ENCODE measurements at regions not wholly inside any gene's neighbourhood (a gene's known extent, or its start where the extent isn't known, plus 50 kb on each side); places are given as distances from the start of the nearest gene placed in this dataset.
A peak's percentile ranks its signal among the peaks of the same experiment; 100 is the strongest.

DNA sequence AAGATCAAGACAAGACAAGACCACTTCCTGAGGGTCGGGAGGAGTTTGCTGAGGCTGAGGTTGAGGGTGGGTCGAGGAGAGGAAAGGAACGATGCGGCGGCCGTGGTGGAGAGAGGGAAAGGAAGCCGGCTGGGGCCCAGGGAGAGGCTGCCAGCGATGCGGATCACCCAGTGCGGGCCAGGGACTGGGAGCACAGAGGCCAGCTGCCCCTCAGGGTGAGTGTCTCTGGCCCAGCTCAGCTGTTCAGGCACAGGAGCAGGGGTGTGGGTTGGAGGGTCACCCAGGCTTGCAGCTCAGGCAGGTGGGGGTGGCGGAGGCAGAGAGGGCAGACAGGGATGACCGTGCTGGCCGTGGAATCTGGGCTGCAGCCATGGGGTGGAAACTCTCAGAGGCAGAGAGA lies 99.5 kb downstream of the FGF18 start:
- in situ Hi-C loops (cut with HindIII; ENCODE audit: extremely low pct_ligation_motif_present, low pct_unique_long_range_greater_than_20kb), result no loop called here
- ATAC-seq (0 out of 3 replicates have a peak, but pooled peaks have one; percentile 24), FAIRE-seq (no peak), DNase-seq (ENCODE audit: low spot score) (no peak)
- WGBS (ENCODE audit: low lambda C conversion rate), result 15% methylated on average over 12 of the region's 13 CpGs
- no peaks in the 10 kb centered on the region for H3K36me3 ChIP-seq (replicated peaks in 1 of 2; ENCODE audit: control insufficient read depth in 1 of 2, insufficient read depth in 2 of 2, low read length in 2 of 2)
- ChIA-PET POLR2A (no interaction called here), CTCF (ENCODE audit: low intra/inter-chr PET ratio, low total read pairs) (no interaction called here)
- no peak overlapping the region for H3K27ac ChIP-seq (ENCODE audit: extremely low read length, insufficient read depth, low read length)
- no peaks in the 10 kb centered on the region for H3K9me3 ChIP-seq (ENCODE audit: low read length)
- BruUV-seq (replicated peaks), result no TSS peak
- H3K79me2 ChIP-seq (ENCODE audit: insufficient read depth, low read length), result no peaks in the 10 kb centered on the region
- no peaks in the 10 kb centered on the region for H4K20me1 ChIP-seq (ENCODE audit: insufficient read depth, low read length)
- no peak for TF ChIP-seq SIX4 (CRISPR knock-in tag; IDR thresholded peaks at IDR 0.05)
- no peak for TF ChIP-seq ZNF605 (CRISPR knock-in tag; IDR thresholded peaks at IDR 0.05)
- no peak for TF ChIP-seq FOXO1 (CRISPR knock-in tag; IDR thresholded peaks at IDR 0.05)
- no peak for TF ChIP-seq ZNF788 (CRISPR knock-in tag; IDR thresholded peaks at IDR 0.05; ENCODE audit: borderline replicate concordance)
- TF ChIP-seq, protein P1, sequence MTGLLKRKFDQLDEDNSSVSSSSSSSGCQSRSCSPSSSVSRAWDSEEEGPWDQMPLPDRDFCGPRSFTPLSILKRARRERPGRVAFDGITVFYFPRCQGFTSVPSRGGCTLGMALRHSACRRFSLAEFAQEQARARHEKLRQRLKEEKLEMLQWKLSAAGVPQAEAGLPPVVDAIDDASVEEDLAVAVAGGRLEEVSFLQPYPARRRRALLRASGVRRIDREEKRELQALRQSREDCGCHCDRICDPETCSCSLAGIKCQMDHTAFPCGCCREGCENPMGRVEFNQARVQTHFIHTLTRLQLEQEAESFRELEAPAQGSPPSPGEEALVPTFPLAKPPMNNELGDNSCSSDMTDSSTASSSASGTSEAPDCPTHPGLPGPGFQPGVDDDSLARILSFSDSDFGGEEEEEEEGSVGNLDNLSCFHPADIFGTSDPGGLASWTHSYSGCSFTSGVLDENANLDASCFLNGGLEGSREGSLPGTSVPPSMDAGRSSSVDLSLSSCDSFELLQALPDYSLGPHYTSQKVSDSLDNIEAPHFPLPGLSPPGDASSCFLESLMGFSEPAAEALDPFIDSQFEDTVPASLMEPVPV (CRISPR knock-in tag; IDR thresholded peaks at IDR 0.05), result no peak
- H3K9ac ChIP-seq (ENCODE audit: insufficient read depth, low read depth, low read length), result no peak overlapping the region
- no peak overlapping the region for H2AFZ ChIP-seq (ENCODE audit: low read length)
- H3K4me2 ChIP-seq (ENCODE audit: low read depth, low read length), result no peak overlapping the region
- no peak overlapping the region for H3K4me3 ChIP-seq (replicated peaks in 1 of 3; ENCODE audit: insufficient read depth in 1 of 3, low read depth in 2 of 3, low read length in 3 of 3)
- intact Hi-C loops (cut with micrococcal nuclease; ENCODE audit: unreplicated experiment), result no loop called here
- H3K27me3 ChIP-seq (ENCODE audit: control insufficient read depth in 1 of 2, insufficient read depth in 2 of 2, low read length in 2 of 2), result peaks cover 7 to 32% of the 10 kb centered on the region in 2 experiments; a peak in 4 of 5 replicates
- no peaks in the 10 kb centered on the region for H3K4me1 ChIP-seq (ENCODE audit: insufficient read depth, low read length)

DNA sequence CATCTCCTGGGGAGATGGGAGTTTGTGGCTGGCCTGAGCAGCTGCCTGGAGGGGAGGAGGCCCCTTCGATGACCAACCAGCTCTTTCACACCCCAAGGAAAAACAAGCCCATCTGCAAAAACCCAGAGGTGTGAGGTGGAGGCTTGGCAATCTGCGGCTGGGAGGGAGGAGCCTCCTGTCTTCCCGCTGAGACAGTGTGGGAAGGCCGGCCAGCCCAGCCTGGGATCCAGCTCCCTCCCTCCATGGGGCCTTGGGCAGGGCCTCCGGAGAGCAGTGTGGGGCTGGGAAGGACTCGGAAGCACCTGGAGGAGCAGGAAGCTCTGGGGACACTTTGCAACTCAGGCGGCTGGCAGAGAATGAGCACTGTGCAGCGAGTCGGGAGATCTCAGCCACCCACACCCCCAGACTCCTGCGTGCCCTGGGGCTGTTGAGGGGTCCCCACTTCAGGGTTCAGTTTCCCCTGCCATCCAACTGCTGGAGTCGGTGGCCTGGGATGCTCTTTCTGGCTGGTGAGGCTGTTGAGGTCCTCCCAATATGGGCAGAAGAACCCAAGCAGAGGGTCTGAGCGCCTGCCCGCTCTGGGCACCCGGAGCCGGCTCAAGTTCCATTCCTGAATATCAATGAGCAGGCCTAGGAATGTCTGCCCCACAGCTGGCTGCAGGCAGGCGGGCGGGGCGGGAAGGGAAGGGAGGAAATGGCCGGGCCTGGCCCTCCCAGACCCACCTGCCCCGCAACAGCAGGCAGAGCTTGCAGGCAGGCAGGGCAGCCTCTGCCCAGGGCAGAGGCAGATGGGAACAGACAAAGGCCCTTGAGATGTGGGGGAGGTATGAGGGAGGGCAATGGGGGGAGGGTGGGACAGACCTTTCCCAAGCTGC lies 101.1 kb downstream of the FGF18 start:
- no peak overlapping the region for H3K9ac ChIP-seq (ENCODE audit: insufficient read depth, low read depth, low read length)
- no peak overlapping the region for H3K27ac ChIP-seq (ENCODE audit: extremely low read length, insufficient read depth, low read length)
- TF ChIP-seq ARHGAP35 (CRISPR knock-in tag; IDR thresholded peaks at IDR 0.05; ENCODE audit: borderline replicate concordance) (no peak), ZNF136 (CRISPR knock-in tag; IDR thresholded peaks at IDR 0.05; ENCODE audit: low read depth) (no peak), ZKSCAN1 (IDR thresholded peaks at IDR 0.05; ENCODE audit: low read length) (no peak), ZNF44 (CRISPR knock-in tag; IDR thresholded peaks at IDR 0.05) (no peak), ADNP (CRISPR knock-in tag; IDR thresholded peaks at IDR 0.05) (no peak), ZNF317 (CRISPR knock-in tag; IDR thresholded peaks at IDR 0.05) (no peak), ZNF430 (CRISPR knock-in tag; IDR thresholded peaks at IDR 0.05) (no peak)
- TF ChIP-seq, protein P2, sequence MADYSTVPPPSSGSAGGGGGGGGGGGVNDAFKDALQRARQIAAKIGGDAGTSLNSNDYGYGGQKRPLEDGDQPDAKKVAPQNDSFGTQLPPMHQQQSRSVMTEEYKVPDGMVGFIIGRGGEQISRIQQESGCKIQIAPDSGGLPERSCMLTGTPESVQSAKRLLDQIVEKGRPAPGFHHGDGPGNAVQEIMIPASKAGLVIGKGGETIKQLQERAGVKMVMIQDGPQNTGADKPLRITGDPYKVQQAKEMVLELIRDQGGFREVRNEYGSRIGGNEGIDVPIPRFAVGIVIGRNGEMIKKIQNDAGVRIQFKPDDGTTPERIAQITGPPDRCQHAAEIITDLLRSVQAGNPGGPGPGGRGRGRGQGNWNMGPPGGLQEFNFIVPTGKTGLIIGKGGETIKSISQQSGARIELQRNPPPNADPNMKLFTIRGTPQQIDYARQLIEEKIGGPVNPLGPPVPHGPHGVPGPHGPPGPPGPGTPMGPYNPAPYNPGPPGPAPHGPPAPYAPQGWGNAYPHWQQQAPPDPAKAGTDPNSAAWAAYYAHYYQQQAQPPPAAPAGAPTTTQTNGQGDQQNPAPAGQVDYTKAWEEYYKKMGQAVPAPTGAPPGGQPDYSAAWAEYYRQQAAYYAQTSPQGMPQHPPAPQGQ (CRISPR knock-in tag; IDR thresholded peaks at IDR 0.05; ENCODE audit: borderline replicate concordance), result no peak
- no peak overlapping the region for H3K4me3 ChIP-seq (replicated peaks in 1 of 3; ENCODE audit: insufficient read depth in 1 of 3, low read depth in 2 of 3, low read length in 3 of 3)
- H4K20me1 ChIP-seq (ENCODE audit: insufficient read depth, low read length), result no peaks in the 10 kb centered on the region
- H2AFZ ChIP-seq (ENCODE audit: low read length), result no peak overlapping the region
- ChIA-PET CTCF (ENCODE audit: low intra/inter-chr PET ratio, low total read pairs) (no interaction called here), POLR2A (no interaction called here)
- WGBS (ENCODE audit: low lambda C conversion rate), result 66% methylated on average over 7 of the region's 20 CpGs
- H3K27me3 ChIP-seq (ENCODE audit: control insufficient read depth in 1 of 2, insufficient read depth in 2 of 2, low read length in 2 of 2), result peaks cover 7 to 38% of the 10 kb centered on the region in 2 experiments; a peak in 4 of 5 replicates
- intact Hi-C loops (cut with micrococcal nuclease; ENCODE audit: unreplicated experiment), result no loop called here
- ATAC-seq, result no peak
- H3K4me1 ChIP-seq (ENCODE audit: insufficient read depth, low read length), result no peaks in the 10 kb centered on the region
- H3K79me2 ChIP-seq (ENCODE audit: insufficient read depth, low read length), result no peaks in the 10 kb centered on the region
- no peak overlapping the region for H3K4me2 ChIP-seq (ENCODE audit: low read depth, low read length)
- no peak for FAIRE-seq
- H3K9me3 ChIP-seq (ENCODE audit: low read length), result no peaks in the 10 kb centered on the region
- BruUV-seq (replicated peaks), result no TSS peak
- no peaks in the 10 kb centered on the region for H3K36me3 ChIP-seq (replicated peaks in 1 of 2; ENCODE audit: control insufficient read depth in 1 of 2, insufficient read depth in 2 of 2, low read length in 2 of 2)
- no peak for DNase-seq (ENCODE audit: low spot score)
- in situ Hi-C loops (cut with HindIII; ENCODE audit: extremely low pct_ligation_motif_present, low pct_unique_long_range_greater_than_20kb), result no loop called here

Data from HepG2 (cell line).